ENCODE measurements at regions not wholly inside any gene's neighbourhood (a gene's known extent, or its start where the extent isn't known, plus 50 kb on each side); places are given as distances from the start of the nearest gene placed in this dataset.
"Not testable (repeated sequence)": the region's sequence is repeated elsewhere in the genome, so short reads cannot be mapped to it uniquely, and the experiment has no call there.

DNA sequence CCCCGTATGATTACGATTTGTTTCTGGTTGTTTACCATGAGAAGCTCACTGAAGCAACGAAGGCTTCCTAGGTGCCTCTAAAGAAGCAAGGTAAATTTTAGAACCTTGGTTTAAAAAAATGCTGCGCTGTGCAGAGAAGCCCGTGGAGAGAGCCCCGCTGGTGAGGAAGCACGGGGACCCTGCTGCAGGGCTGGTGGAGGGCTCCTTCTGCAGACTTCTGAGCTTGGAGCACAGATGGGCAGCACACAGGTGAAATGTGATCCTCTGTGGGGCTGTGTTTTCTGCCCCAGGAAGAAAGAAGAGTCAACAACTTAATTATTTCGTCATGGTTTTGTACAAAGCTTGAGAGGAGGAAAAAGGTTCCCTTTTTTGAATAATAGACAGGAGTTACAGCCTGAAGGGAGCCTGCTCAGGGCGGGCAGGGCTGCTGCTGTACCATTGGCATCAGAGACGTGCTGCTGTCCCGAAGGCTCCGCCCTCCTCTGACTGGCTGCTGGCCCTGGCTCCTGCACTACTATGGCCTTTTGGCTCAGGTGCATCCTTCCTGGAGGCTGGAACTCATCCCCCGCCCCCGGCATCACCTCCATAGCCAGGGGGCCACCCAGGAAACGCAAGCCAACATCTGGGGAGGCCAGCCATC is 108.0 kb upstream of the PLGLB2 start:
- not testable (repeated sequence) for DNase-seq (ENCODE audit: low read depth)

DNA sequence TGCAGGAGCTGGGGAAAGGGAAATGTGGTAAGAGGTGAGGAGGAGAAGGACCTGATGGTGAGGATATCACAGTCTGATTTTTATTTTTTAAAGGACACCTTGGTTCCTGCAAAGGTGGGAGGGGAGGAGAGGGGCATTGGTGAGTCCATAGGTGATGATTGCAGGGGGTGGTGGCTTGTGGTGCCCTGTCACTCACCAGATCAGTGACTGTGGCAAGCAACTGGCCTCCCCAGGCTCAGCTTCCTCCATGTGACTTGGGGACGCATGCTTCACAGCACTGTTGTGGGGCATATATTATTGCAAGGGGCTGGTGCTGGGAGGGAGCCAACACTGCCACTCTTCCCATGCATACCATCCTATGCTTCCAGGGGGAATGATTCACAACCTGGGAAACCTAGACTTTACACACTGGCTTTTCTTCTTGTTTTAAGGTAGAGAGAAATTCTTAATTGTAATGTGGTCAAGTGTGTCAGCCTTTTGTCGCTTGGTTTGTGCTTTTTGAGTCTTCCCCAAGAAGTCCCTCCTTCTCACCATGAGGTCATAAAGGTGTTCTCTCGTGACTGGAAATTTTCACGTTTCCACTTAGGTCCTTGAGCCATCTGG is 106.8 kb upstream of the PLGLB2 start:
- peak; percentile 23 for DNase-seq (ENCODE audit: low read depth)

DNA sequence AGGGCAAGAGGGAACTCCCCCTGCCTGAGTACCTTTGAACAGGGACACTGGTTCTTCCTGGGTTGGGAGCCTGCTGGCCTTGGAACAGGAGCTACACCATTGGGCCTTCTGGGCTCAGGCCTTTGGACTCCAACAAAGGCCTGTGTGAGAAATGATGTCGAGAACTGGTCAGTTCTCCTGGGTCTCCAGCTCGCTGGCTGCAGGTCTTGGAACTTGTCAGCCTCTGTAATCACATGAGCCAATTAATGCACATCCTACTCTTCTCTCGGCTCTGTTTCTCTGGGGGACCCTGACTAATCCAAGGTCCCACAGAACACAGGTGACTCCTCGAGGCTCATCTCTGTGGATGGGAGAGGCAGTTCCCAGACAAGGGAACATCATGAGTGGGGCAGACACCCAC is 104.7 kb upstream of the PLGLB2 start:
- not testable (repeated sequence) for DNase-seq (ENCODE audit: low read depth)

DNA sequence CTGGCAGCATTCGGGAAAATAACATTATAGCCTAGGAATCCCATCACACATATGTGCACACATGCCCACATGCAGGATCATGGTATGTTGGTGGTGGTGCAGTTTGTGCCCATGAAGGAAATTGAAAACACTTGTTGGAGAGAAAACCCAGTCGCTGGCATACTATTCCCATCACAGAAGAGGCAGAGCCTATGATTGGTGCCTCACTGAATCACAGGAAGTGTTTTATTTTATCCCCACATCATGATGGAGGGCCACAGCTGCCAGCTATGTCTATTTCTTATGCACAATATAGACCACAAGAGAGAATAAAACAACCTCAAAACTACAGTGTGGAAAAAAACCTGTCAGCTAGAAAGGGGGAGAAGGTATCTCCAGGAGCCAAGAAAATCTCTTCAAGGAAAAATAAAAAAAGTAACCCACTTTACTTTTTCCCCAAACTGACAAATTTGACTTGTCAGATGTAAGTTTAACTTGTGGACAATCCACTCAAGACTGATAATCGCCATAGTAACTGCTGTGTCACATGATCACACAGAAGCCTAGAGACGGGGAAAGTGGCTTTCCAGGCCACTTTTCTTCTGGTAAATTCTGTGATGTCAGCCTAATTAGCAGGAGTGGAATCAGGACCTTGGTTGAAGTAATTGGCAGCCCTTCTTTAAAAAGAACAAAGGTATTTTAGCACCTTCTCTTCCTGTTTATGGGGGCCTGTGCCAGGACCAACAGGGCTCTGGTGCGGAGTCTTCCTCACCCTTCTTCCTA is 100.0 kb upstream of the PLGLB2 start:
- not testable (repeated sequence) for DNase-seq (ENCODE audit: low read depth)

DNA sequence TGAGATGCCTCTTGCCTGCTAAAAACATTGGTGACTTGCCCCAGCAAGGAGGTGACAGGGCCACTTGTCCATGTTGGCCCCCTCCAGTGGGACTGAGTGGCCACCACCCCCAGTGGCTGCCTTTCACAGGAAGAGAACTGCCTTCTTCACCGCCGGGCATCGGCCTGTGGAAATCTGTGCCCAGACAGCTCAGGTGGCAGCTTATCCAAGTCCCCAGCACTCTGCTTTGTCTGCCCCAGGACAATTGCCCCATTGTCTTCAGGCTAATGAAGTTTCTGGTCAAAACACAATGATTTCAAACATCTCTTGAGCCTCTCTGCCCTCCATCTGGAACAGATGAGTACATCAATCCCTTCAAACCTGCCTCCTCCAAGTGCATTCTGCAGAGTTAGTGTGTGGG is 99.1 kb upstream of the PLGLB2 start:
- DNase-seq (ENCODE audit: low read depth): not testable (repeated sequence)

DNA sequence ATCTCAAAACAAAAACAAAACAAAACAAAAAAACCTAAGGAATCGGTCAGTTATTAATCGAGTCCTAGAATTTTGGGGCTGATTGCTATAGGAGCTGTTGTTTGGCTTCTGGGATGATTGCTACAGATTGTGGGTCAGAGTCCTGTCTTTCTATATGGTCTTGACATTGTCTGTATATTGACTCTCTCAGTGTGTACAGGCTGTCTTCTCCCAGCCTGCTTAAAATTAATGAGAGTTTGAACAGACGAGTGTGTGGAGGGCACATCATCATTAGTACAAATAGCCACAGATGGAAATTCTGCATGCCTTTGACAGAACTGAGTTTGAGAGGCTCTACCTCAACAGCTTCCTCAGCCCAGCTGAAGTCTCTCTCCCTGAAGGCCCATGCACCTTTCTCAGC is 98.0 kb upstream of the PLGLB2 start:
- not testable (repeated sequence) for DNase-seq (ENCODE audit: low read depth)

DNA sequence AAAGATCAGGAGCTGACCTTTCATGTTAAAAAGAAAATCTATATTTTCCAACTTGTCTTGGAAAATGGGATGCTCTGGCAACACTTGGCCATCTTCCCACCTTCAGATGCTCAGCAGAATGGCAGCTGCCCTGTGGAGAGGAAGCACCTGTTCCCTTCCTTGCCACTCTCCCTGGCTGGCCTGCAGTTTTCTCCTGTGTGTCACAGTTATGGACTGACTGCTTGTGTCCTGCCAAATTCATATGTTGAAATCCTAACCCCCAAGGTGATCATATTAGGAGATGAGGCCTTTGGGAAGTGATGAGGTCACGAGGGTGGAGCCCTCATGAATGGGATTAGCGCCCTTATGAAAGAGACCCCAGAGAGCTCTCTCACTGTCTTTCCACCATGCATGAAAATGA is 97.0 kb upstream of the PLGLB2 start:
- not testable (repeated sequence) for DNase-seq (ENCODE audit: low read depth)

DNA sequence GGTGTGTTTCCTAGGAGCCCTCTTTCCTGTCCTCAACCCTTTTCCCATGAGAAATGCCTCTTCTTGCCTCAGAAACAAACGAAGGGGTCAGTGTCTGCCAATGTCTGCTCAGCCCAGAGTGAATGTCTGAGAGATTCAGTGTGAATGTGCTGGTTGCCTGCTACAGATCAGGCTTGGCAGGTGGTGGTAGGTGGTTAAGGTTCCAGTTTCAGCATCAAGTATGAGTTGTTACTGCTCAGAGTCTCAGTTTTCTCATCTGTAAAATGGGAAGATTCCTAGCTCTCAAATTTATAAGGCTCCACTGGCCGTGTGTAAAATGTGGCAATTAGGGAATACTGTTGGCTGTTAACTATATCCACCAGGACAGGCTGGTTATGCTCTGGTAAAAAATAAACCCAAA is 96.3 kb upstream of the PLGLB2 start:
- DNase-seq (ENCODE audit: low read depth): not testable (repeated sequence)

DNA sequence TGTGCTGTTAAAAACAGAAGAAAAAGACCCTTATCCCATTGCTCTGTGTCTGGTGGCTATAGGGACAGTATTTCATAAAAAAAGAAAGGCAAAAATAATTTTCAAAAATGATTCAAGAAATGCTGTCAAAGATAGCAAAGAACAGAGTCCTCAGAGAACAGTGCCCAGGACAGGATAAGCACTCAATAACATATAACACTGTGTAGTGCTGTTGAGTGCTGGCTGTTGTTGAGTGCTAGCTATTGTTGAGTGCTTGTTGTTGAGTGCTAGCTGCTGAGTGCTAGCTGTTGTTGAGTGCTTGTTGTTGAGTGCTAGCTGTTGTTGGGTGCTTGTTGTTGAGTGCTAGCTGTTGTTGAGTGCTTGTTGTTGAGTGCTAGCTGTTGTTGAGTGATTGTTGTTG is 94.5 kb upstream of the PLGLB2 start:
- DNase-seq (ENCODE audit: low read depth): not testable (repeated sequence)

DNA sequence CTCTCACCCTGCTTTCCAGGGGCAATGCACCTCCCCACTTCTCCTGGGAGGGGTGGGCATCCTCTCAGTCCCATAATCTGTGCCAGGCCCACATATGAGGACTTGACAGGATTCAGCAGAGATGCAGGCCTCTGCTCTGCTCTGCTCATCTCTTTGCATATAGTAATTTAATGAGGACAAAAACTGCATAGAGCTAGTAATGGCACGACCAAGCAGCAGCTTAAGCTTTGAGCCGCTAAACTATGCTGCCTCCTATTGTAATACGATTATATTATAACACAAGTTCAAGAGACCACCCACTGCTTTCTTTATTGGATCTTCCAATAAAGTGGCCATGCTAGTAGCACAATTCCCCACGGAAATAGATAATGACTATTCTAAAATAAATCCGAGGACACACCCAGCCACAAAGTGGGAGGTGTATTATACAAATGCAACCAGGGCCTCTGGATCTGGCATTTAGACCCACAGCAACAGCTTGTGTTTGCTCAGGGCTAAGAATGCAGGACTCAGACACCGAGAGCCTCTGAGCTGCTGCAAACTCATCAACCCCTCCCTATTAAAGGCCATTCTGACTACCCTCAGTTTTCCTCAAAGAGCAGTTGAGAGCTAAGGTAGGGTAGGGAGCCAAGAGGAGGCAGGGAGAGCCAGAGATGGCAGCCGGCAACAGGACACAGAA is 93.6 kb upstream of the PLGLB2 start:
- not testable (repeated sequence) for DNase-seq (ENCODE audit: low read depth)

DNA sequence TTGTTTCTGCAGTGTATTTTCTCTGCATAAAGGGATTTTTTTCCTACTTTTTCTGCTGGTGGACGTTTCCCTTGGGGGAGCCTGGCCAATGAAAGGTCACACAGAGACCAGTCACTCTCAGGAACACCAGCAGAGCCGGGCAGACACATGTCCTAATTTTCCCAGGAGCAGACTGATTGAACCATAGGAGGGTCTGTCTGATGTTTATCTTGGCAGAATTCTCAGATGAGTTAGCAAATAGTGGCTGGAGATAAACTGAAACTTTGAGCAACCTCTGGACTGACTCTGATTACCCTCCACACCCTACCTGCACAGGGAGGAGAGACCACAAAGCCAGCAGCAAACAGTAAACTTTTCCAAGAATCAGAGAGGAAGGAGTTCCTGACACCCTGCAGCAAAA is 90.0 kb upstream of the PLGLB2 start:
- not testable (repeated sequence) for DNase-seq (ENCODE audit: low read depth)

DNA sequence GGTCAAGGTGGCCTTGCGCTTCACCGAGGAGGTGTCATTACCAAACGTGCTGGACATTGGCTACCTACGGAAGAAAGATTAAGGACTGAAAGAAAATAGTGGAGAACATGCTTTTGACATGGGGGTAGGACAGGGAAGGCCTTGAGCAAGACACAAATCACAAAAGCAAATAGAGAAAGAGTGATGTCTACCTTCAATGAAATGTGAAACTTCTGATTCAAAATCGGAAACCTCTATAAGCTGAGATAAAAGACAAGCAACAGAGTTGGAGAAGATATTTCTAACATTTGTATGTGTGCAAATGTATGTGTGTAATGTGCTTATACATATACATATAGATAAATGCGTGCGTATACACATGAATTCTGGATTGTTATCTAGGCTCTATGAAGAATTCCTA is 89.5 kb upstream of the PLGLB2 start:
- DNase-seq (ENCODE audit: low read depth): not testable (repeated sequence)

DNA sequence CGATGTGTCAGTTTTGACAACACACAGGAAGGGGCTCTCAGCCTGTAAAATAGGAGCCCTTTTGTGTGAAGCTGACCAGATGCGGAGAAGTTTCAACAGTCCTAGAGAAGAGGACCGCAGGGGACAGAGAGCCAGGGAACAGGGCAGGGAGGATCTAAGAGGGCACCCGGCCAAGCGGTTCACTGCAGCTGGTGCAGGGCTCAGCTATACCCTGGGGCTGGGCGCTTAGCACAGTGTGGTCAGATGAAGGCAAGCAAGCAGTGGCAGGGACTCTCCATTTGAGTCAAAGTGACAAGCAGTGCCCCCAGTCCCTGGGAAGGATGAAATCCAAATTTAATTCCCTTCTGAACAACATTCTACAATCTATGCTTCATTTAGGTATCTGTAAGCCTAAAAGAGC is 88.9 kb upstream of the PLGLB2 start:
- DNase-seq (ENCODE audit: low read depth): not testable (repeated sequence)

DNA sequence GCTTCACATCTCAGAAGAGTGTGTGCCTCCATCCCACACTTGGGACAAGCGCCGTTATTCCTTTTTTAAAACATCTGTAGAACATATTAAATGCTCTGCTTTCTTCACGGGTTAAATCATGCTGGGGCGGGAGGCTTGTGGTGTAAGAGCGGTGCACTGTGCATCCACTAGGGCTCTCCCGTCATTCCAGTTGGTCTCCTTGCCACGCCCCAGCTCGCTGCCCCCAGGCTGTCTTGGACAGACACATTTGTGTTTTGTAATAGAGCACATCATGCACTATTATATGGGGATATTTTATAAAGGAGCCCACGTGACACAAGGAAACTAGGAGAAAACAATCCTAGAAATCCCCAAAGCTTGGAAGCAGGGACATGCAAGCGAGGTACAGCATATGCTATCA is 87.7 kb upstream of the PLGLB2 start:
- not testable (repeated sequence) for DNase-seq (ENCODE audit: low read depth)

DNA sequence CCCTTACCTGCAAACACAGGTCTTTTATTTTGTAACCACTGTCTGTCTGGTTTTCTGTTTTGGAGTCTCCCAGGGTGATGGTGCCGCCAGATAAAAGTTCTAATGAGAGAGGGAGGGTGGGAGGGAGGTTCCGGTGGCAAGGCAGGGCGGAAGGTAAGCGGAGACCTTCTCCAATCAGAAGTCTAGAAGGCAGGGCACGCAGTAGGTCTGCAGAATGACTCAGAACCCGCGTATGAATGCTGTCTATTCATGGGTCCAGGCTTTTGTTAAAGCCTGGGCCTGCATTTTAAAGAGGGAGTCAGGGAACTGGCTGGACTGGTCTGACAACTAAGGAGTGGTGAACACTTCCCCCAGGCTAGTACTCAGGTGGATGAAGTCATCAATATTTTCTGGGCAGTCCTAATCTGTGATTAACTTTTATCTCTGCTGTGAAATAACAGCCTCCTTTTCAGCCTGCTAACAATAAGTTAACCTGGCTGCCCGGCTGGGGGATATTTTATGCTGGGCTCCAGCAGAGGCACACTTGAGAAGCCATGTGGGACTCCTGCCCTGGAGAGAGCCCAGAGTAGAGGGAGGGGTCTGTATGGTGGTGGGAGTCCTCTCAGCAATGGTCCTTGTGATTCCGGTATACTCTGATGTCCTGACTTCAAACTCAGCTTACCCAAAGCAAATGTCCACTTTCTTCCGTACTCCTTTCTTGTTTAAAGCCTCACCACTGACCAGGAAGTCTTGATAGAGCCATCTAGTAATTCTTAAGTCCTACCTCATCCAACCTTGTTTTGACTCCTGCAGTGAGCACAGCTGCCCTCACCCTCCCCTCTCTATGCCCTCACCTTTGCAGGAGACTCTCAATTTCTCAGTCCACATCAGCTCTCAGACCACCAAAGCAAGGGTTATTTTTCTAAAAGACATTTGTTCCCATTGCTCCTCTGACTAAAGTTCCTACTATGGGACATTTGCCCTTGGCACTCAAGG is 85.3 kb upstream of the PLGLB2 start:
- not testable (repeated sequence) for DNase-seq (ENCODE audit: low read depth)

DNA sequence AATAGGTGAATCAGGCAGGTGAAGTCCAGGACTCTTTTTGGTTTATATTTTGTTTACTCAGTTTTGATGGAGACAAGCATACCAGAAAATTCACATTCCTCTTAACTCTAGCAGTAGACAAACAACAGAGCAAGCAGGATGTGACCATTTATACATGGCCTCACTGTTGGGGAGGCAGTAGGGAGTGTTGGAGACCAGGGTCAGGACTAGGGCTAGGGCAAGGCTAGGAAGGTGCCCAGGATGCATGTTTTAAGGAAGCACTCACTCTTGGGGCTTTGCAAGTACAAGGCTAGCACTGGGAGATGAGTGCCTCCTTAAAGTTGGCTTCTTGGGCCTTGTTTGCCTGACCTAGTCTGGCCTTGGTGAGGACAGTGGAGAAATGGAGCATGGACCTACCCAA is 84.5 kb upstream of the PLGLB2 start:
- not testable (repeated sequence) for DNase-seq (ENCODE audit: low read depth)

DNA sequence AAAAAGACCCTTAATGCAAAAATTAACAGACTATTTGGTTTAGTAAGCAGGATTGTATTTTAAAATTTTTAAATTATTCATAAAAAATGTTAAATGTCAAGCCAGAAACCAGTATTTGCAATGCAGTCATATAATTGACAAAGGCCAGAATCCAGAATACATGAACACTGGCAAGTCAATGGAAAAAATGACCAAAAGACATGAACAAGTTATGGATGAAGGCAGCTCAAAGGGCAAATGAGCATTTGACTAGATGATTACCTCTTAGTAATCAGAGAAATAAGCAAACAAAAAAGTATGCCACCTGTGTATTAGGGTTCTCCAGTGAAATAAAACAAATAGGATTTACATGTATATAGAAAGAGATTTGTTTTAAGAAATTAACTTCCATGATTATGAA is 80.9 kb upstream of the PLGLB2 start:
- not testable (repeated sequence) for DNase-seq (ENCODE audit: low read depth)

DNA sequence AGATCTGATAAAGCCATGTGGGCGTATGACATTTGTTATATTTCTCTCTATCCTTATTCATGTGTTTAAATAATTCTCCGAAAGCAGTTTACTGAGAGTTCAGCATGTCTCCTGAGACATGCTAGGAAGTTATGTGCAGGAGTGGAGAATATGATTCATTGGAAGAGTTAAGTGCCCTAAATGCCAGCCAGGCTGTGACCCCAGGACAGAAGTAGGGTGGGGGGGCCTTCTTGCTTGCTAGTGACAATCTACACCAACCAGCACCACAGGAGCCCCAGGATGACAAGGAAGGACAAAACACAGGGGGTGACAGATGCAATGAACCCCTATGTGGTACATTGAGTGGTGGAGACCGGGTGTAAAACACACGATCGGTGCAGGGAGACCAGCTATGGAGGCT is 79.5 kb upstream of the PLGLB2 start:
- DNase-seq (ENCODE audit: low read depth): not testable (repeated sequence)

DNA sequence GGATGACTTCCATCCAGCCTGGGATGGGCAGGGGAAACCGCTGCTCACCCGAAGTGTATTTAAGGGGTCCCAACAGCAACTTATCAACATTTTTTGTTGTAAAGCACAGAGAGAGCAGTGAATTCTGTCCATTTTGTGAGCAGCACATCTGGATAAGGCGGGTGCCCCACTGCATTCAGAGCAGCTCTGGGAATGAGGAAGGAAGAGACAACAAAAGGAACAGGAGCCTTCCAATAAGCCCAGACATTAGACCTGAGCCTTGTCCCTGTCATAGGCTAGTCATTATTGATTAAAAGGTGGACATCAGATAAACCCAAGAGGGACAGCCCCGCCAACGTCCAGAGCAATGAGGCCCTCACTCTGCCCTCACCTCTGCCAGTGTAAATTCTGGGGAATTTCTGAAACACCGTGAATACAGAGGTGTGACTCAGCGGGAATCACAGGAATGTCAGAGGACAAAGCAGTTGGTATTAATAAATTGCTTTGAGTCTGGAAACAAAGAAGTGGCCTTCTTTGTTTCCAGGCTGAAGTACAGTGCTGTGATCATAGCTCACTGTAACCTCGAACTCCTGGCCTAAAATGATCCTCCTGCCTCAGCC is 78.2 kb upstream of the PLGLB2 start:
- DNase-seq (ENCODE audit: low read depth): not testable (repeated sequence)

DNA sequence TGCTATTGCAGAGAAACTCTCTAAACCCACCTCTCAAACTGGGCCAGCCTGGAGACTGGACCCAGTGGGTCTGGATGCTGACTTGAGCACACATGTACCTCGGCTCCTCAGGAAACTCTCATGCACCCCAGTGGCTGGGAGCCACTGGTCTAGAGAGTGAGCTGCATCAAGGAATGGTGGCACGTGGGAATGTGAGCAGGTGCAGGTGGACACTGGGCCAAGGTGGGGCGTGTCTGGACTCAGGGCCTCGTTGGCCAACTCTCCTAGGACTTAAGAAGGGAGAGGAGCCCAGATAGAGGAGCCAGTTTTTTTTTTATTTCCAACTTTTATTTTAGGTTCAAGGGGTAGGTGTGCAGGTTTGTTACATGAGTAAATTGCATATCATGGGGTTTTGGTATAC is 75.5 kb upstream of the PLGLB2 start:
- not testable (repeated sequence) for DNase-seq (ENCODE audit: low read depth)

DNA sequence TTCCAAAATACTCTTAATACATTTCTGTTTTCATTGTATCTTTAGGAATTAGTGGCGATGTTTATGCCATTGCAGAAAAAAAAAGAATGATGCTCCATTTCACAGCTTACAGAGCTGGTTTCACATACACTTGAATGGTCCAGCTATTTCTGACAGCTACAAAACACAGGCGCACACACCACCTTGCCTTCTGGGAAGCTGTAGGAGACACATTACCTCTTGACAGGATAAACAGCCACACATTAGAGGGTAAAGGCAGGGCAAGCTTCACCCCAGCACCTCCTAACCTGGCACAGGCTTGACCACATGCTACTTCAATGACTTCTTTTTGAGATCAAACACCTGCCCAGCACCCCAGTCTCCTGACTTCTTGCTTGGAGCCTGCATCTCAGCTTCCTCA is 73.2 kb upstream of the PLGLB2 start:
- not testable (repeated sequence) for DNase-seq (ENCODE audit: low read depth)

All from Daoy (cell line).